H1 (cell line): ENCODE measurements at regions not wholly inside any gene's neighbourhood (a gene's known extent, or its start where the extent isn't known, plus 50 kb on each side); places are given as distances from the start of the nearest gene placed in this dataset.

ENCODE experiments used
- CTCF ChIA-PET: fragments of 300-600 bp; sonication (Branson Sonifier 250); formaldehyde crosslinking; loops from one replicate; lab custom pipeline; 2021; ENCODE audit not compliant: partially characterized antibody; lab: Charles Lee
- POLR2A ChIA-PET: fragments of 300-600 bp; sonication (Branson Sonifier 250); formaldehyde crosslinking; loops from one replicate; lab custom pipeline; 2021; ENCODE audit warnings: inconsistent platforms; ENCODE audit not compliant: partially characterized antibody; lab: Charles Lee
- DNase-seq, 2 experiments: peaks; one replicate each; pipeline versions ENCODE4 v3.0.0 to v3.0.0-alpha.2; 2010 to 2022; ENCODE audit warnings: low spot score in 2 of 2, low read depth in 1 of 2, mixed read lengths in 1 of 2
- FAIRE-seq: peaks from 2 replicates; lab custom pipeline; 2011; peaks lifted over from hg19 to GRCh38; lab: Jason Lieb, UNC
- H2AFZ ChIP-seq: 2 replicates; pipeline ENCODE4 v1.8.1; 2012; ENCODE audit warnings: low read length, inconsistent platforms
- H2AK5ac ChIP-seq: 2 replicates; pipeline ENCODE4 v1.6.1; 2013; ENCODE audit warnings: low read depth, low read length
- H2BK120ac ChIP-seq: replicated peaks from 2 replicates; pipeline ENCODE3; 2013; ENCODE audit warnings: low read depth, low read length, inconsistent platforms
- H2BK12ac ChIP-seq: 2 replicates; pipeline ENCODE4 v1.6.1; 2013; ENCODE audit warnings: low read depth, low read length
- H2BK15ac ChIP-seq: 2 replicates; pipeline ENCODE4 v1.6.1; 2013; ENCODE audit warnings: low read length
- H2BK20ac ChIP-seq: 2 replicates; pipeline ENCODE4 v1.6.1; 2013; ENCODE audit warnings: low read length
- H2BK5ac ChIP-seq: 2 replicates; pipeline ENCODE4 v1.6.1; 2013; ENCODE audit warnings: low read depth, low read length
- H3K14ac ChIP-seq: 2 replicates; pipeline ENCODE4 v1.6.1; 2013; ENCODE audit warnings: inconsistent platforms; ENCODE audit not compliant: insufficient read length
- H3K18ac ChIP-seq: 2 replicates; pipeline ENCODE4 v1.6.1; 2013; ENCODE audit warnings: low read length; ENCODE audit errors: extremely low read depth
- H3K23ac ChIP-seq: 2 replicates; pipeline ENCODE4 v1.6.1; 2013; ENCODE audit warnings: inconsistent platforms; ENCODE audit not compliant: insufficient read length
- H3K23me2 ChIP-seq: 2 replicates; pipeline ENCODE4 v1.6.1; 2013; ENCODE audit warnings: low read depth, low read length
- H3K27ac ChIP-seq: 2 replicates; pipeline ENCODE4 v1.6.1; 2011; ENCODE audit warnings: low read depth, low read length, inconsistent platforms
- H3K27me3 ChIP-seq, 4 experiments: replicated peaks in 1 of 4; 1 replicate in 1 of 4; 2 replicates in 3 of 4; pipeline versions ENCODE4 v1.6.1 to v1.8.1; 2011 to 2013; ENCODE audit warnings: low read length in 3 of 4, mild to moderate bottlenecking in 3 of 4, inconsistent platforms in 2 of 4, mixed read lengths in 2 of 4, moderate library complexity in 1 of 4; ENCODE audit not compliant: control insufficient read depth in 3 of 4, insufficient read depth in 3 of 4; ENCODE audit errors: extremely low read depth in 1 of 4
- H3K36me3 ChIP-seq, 4 experiments: 2 replicates each; pipeline versions ENCODE4 v1.6.1 to v1.8.1; 2011 to 2013; ENCODE audit warnings: mild to moderate bottlenecking in 4 of 4, low read length in 3 of 4, moderate library complexity in 2 of 4, control low read depth in 1 of 4, inconsistent platforms in 1 of 4; ENCODE audit not compliant: insufficient read depth in 4 of 4, control insufficient read depth in 2 of 4
- H3K4ac ChIP-seq: replicated peaks from 2 replicates; pipeline ENCODE3; 2013; ENCODE audit warnings: low read length, low read depth, mixed read lengths, inconsistent platforms; ENCODE audit not compliant: insufficient read length
- H3K4me1 ChIP-seq, 4 experiments: replicated peaks in 1 of 4; 1 replicate in 1 of 4; 2 replicates in 3 of 4; pipeline versions ENCODE4 v1.6.1 to v1.8.1; 2011 to 2013; ENCODE audit warnings: low read length in 3 of 4, inconsistent platforms in 2 of 4, mixed read lengths in 1 of 4; ENCODE audit not compliant: insufficient read depth in 4 of 4, control insufficient read depth in 3 of 4
- H3K4me2 ChIP-seq, 2 experiments: 2 replicates each; pipeline versions ENCODE4 v1.6.1 to v1.8.1; 2011 to 2013; ENCODE audit warnings: low read depth in 2 of 2, low read length in 2 of 2, control low read depth in 1 of 2, inconsistent platforms in 1 of 2, mild to moderate bottlenecking in 1 of 2; ENCODE audit not compliant: insufficient read depth in 1 of 2
- H3K4me3 ChIP-seq, 4 experiments: fragments of 200-600, 300-600 bp in 1 of 4; sonication (generic), shearing (Covaris generic), sonication (Bioruptor Twin) in 1 of 4; 2 replicates each; pipeline versions ENCODE4 v1.5.1 to v1.8.1; 2011 to 2016; ENCODE audit warnings: low read length in 4 of 4, low read depth in 3 of 4, control low read depth in 2 of 4, inconsistent platforms in 2 of 4, mild to moderate bottlenecking in 2 of 4, mixed read lengths in 1 of 4, moderate library complexity in 1 of 4; ENCODE audit not compliant: insufficient read depth in 2 of 4; ENCODE audit errors: extremely low read depth in 1 of 4
- H3K56ac ChIP-seq: replicated peaks from 2 replicates; pipeline ENCODE3; 2013; ENCODE audit warnings: low read depth, mild to moderate bottlenecking, mixed read lengths, low read length, inconsistent platforms; ENCODE audit not compliant: insufficient read length
- H3K79me1 ChIP-seq: 2 replicates; pipeline ENCODE4 v1.6.1; 2013; ENCODE audit warnings: low read depth, low read length, control low read depth
- H3K79me2 ChIP-seq, 2 experiments: 2 replicates each; pipeline versions ENCODE4 v1.6.1 to v1.8.1; 2012 to 2013; ENCODE audit warnings: low read length in 2 of 2, mild to moderate bottlenecking in 2 of 2, inconsistent platforms in 1 of 2; ENCODE audit not compliant: insufficient read depth in 2 of 2, control insufficient read depth in 1 of 2
- H3K9ac ChIP-seq, 4 experiments: replicated peaks in 1 of 4; 1 replicate in 1 of 4; 2 replicates in 3 of 4; pipeline versions ENCODE4 v1.6.1 to v1.8.1; 2011 to 2013; ENCODE audit warnings: low read depth in 3 of 4, low read length in 3 of 4, control low read depth in 2 of 4, mild to moderate bottlenecking in 2 of 4, moderate library complexity in 2 of 4, inconsistent platforms in 1 of 4; ENCODE audit errors: extremely low read depth in 1 of 4
- H3K9me3 ChIP-seq, 2 experiments: 2 replicates each; pipeline versions ENCODE4 v1.6.1 to v1.8.1; 2012 to 2013; ENCODE audit warnings: mild to moderate bottlenecking in 2 of 2, moderate library complexity in 2 of 2, control low read depth in 1 of 2, inconsistent platforms in 1 of 2, low read depth in 1 of 2, low read length in 1 of 2, mixed read lengths in 1 of 2; ENCODE audit not compliant: insufficient read depth in 2 of 2
- H4K20me1 ChIP-seq, 2 experiments: replicated peaks in 1 of 2; 2 replicates each; pipeline versions ENCODE3 to v1.8.1; 2011 to 2013; ENCODE audit warnings: inconsistent platforms in 2 of 2, low read length in 2 of 2, mild to moderate bottlenecking in 1 of 2; ENCODE audit not compliant: insufficient read depth in 2 of 2, control insufficient read depth in 1 of 2
- H4K5ac ChIP-seq: 2 replicates; pipeline ENCODE4 v1.6.1; 2013; ENCODE audit warnings: low read length, low read depth, mixed read lengths, inconsistent platforms; ENCODE audit not compliant: insufficient read length
- H4K8ac ChIP-seq: 2 replicates; pipeline ENCODE4 v1.8.0; 2013; ENCODE audit warnings: mild to moderate bottlenecking, moderate library complexity, low read length, inconsistent platforms; ENCODE audit not compliant: insufficient read depth; ENCODE audit errors: extremely low read depth
- H4K91ac ChIP-seq: replicated peaks from 2 replicates; pipeline ENCODE3; 2013; ENCODE audit warnings: low read length, mixed read lengths, inconsistent platforms; ENCODE audit not compliant: insufficient read length
- CTCF ChIP-seq, 3 experiments: IDR thresholded peaks; 1 replicate in 2 of 3; 2 replicates in 1 of 3; pipeline versions ENCODE4 v1.5.1 to v1.6.1; 2011; ENCODE audit warnings: low read length in 3 of 3, mild to moderate bottlenecking in 3 of 3, inconsistent platforms in 2 of 3, low read depth in 1 of 3, moderate library complexity in 1 of 3; ENCODE audit not compliant: insufficient read depth in 1 of 3; ENCODE audit errors: control extremely low read depth in 1 of 3
- EGR1 ChIP-seq: IDR thresholded peaks from 2 replicates; pipeline ENCODE4 v1.6.1; 2011; ENCODE audit warnings: low read depth, low read length, borderline replicate concordance
- KDM5A ChIP-seq: fragments of 200-600 bp; IDR thresholded peaks from 2 replicates; pipeline ENCODE4 v1.7.1; 2012; ENCODE audit warnings: mild to moderate bottlenecking, low read length, inconsistent platforms, mixed read lengths
- MAX ChIP-seq: IDR thresholded peaks from 2 replicates; pipeline ENCODE4 v1.6.1; 2012; ENCODE audit warnings: inconsistent platforms
- RAD21 ChIP-seq, 2 experiments: IDR thresholded peaks in 1 of 2; conservative IDR thresholded peaks in 1 of 2; 2 replicates each; pipeline ENCODE4 v1.6.1; 2011; ENCODE audit warnings: low read depth in 2 of 2, low read length in 2 of 2, improper control_type of control experiment in 1 of 2, inconsistent platforms in 1 of 2, mild to moderate bottlenecking in 1 of 2, moderate library complexity in 1 of 2
- SP2 ChIP-seq: IDR thresholded peaks from 2 replicates; pipeline ENCODE4 v1.6.1; 2012; ENCODE audit warnings: mild to moderate bottlenecking, low read length, inconsistent platforms
- TEAD4 ChIP-seq: IDR thresholded peaks from 2 replicates; pipeline ENCODE4 v1.6.1; 2012; ENCODE audit warnings: low read depth, low read length, inconsistent platforms, mixed read lengths
- WGBS, 2 experiments: shearing (Covaris generic) in 1 of 2; methylation state at CpG; one replicate each; pipeline versions ENCODE4 v1.1.6 to v1.1.7; 2013 to 2015; ENCODE audit warnings: low lambda C conversion rate in 2 of 2, mixed read lengths in 2 of 2, inconsistent platforms in 1 of 2, low coverage in 1 of 2, missing lambda C conversion rate in 1 of 2; ENCODE audit not compliant: insufficient replicate concordance in 2 of 2, insufficient coverage in 1 of 2, insufficient read length in 1 of 2; ENCODE audit errors: extremely low coverage in 1 of 2, missing lambda C conversion rate in 1 of 2; 5-methylcytosine and 5-hydroxymethylcytosine counted together

- Histone ChIP-seq H3K23ac (no peak overlapping the region), H2BK5ac (no peak overlapping the region), H3K27ac (no peak overlapping the region), H2BK12ac (no peak overlapping the region), H3K56ac (no peak overlapping the region), H3K36me3 (no peaks in the 10 kb centered on the region), H4K20me1 (no peaks in the 10 kb centered on the region), H3K4me2 (no peak overlapping the region), H4K5ac (no peak overlapping the region), H2AFZ (no peak overlapping the region), H3K9me3 (0 out of 4 replicates have a peak, but pooled peaks cover 0 to 5% of the 10 kb centered on the region in 2 experiments), H2BK15ac (no peak overlapping the region), H3K18ac (no peak overlapping the region), H3K14ac (no peak overlapping the region), H2BK120ac (no peak overlapping the region), H4K8ac (no peak overlapping the region), H3K27me3 (no peaks in the 10 kb centered on the region), H3K9ac (no peak overlapping the region), H3K79me1 (no peaks in the 10 kb centered on the region), H3K4ac (no peak overlapping the region), H3K4me1 (peaks cover 0 to 6% (median 3%) of the 10 kb centered on the region in 4 experiments; a peak in 3 of 7 replicates), H2BK20ac (no peak overlapping the region), H3K4me3 (no peak overlapping the region), H4K91ac (no peak overlapping the region), H3K79me2 (no peaks in the 10 kb centered on the region), H2AK5ac (no peak overlapping the region), H3K23me2 (no peaks in the 10 kb centered on the region)
- WGBS, 2 experiments: 49% methylated on average over 5 of the region's 5 CpGs; no CpG with 5 or more reads in 1 of the 2 experiments
- peak; percentile 99 for FAIRE-seq
- TF ChIP-seq KDM5A (no peak), EGR1 (0 out of 2 replicates have a peak, but pooled peaks have one; percentile 30), CTCF (IDR thresholded peaks at IDR 0.05; ENCODE audit: control extremely low read depth in 1 of 3, insufficient read depth in 1 of 3, low read depth in 1 of 3, low read length in 3 of 3) (peak; percentile 29 to 91 (median 79)), RAD21 (IDR thresholded peaks at IDR 0.05 in 1 of 2, conservative IDR thresholded peaks at IDR 0.05 in 1 of 2; ENCODE audit: low read depth in 2 of 2, low read length in 2 of 2) (peak; percentile 91 to 94), MAX (no peak), TEAD4 (0 out of 2 replicates have a peak, but pooled peaks have one; percentile 34), SP2 (no peak)
- CTCF ChIA-PET: interaction anchor here (0.6 to 9.5 kb wide), 33 partner anchors 9 to 288 kb away, joined by 3 to 194 read pairs (median 5); no protein-coding TSS in a partner anchor
- DNase-seq: peak in 1 of 2 experiments; percentile 62
- POLR2A ChIA-PET: interaction anchor here (0.9 kb wide), 1 partner anchor 145 kb away, joined by 4 read pairs; no protein-coding TSS in a partner anchor
These were observed 420.2 kb upstream of the CHST9 start for GRCh38 chr18:27605107-27605834.
